Stimulated activated CD8-positive, alpha-beta memory T cell treated with anti-CD3 and anti-CD28 coated beads, Interleukin-12 subunit alpha, Interleukin-12 subunit beta, amount 100 ng/mL, for 24 hours (primary cell): ENCODE measurements at regions not wholly inside any gene's neighbourhood (a gene's known extent, or its start where the extent isn't known, plus 50 kb on each side); places are given as distances from the start of the nearest gene placed in this dataset.

Experiments used
- DNase-seq: peaks from one replicate; pipeline ENCODE4 v3.0.0-alpha.2; 2020; ENCODE audit errors: extremely low read depth

DNA sequence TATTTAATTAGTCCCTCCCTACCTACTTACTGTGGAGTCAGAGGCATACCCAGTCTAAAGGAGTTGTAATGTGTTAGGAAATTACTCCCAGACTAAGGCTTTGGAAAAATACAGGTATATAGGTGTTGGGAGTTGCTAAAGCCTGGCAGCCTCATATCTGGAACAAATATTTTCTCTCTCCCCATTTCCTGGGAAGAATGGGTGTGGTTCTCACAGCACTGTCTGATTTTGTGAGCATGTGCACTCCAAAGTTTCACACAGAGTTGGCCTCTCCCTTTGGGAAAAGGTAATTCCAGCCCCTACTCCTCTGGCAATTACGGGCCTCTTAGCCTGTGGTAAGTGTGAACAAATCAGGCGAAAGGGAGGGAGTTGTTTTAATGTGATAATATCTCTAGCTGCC is 187.0 kb downstream of the MID1IP1 start:
- no peak for DNase-seq

DNA sequence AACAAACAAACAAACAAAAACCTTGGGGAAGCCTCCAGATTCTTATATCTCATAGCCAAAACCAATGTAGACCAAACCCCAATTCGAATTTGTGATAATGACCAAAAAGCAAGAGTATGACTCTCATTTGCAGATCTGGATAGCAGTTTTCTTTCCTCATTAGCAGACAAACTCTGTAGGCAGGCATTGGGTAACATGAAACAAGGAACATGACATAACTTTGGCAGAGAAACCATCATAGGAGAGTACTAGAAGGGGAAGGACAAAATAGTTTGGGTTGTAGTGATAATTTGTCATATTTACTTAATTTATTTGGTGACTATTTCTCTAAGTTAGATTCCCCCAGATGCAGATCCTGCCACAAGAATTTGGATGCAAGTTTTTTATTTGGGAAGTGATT is 187.8 kb downstream of the MID1IP1 start:
- DNase-seq = no peak

DNA sequence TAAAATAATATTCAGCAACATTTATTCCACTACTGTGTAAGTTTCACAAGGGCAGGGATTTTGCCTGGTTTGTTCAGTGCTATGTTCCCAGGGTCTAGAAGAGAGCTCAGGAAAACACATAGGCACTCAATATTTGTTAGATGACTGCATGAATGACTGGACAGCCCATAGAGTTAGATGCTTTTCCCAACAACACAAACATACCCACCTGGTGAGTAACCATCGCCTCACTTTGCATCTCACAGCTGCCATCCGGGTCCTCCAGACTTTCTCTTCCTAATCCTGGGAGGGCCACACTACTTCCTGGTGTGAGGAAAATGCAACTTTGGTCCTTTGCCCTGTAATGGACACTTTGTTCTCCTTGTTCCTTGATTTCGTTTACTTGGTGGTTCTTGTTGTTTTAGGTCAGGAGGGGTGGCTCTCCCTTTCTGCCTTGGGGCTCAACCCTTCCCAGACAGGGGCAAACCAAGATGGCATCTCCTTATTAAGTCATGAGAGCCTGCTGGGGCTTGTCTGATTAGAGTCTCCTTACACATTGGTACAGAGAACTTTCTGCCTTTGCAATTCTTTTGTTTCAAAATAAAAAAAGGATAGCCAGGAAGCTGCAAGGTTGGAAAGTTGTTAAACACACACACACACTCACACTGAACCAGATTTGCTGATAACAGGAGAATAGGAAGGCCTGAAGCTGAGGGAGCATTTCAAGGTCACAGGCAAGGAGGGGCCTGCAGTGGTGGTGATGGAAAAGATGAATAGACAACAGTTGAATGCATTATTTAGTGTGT is 190.6 kb downstream of the MID1IP1 start:
- DNase-seq = no peak

DNA sequence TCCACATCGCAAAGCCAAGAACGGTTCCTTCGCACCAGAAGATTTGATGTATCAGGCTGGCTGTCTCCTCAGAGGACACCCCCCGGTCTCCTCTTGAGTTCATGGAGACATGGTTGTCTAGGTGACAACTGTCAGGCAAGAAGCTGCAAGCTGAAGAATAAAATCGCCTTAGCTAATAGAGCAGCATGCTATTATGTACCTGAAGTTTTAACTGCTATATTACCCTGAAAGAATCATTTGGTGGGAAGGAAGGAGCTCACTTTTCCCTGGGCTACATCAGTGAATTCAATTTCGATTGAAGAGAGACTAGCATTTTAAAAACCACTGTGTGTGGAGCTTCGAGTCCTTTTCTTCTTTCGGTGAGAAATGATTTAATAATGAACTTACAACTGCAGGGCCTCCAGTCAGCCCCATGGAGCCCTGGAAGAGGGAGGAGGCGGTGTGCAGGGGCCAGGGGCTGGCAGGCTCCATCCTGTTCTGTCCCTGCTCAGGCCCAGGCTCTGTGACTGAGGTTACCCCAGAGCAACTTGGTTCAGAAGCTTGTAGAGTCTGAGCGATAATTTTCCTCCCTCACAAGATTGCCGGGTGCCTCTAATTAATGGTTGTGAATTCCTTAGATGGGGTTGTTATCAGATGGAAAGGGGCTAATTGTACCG is 191.3 kb downstream of the MID1IP1 start:
- DNase-seq = no peak

DNA sequence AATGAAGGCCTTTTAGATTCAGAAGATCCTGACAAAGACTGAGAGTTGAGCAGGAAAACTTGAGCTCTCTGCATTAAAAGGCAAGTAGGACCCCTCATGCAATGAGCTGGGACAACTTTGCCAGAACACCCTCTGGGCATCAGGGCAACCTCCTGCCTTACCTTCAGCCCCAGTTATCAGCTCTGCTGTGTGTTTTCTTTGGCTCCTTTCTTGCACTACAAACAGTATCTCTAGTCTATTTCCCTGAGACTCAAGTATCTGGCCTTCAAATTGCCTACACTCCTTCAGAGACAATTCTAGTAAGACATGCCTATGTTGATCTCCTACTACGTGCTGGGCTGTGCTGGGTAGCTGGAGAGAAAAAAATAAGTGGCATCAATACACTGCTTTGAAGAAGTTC is 192.2 kb downstream of the MID1IP1 start:
- no peak for DNase-seq

DNA sequence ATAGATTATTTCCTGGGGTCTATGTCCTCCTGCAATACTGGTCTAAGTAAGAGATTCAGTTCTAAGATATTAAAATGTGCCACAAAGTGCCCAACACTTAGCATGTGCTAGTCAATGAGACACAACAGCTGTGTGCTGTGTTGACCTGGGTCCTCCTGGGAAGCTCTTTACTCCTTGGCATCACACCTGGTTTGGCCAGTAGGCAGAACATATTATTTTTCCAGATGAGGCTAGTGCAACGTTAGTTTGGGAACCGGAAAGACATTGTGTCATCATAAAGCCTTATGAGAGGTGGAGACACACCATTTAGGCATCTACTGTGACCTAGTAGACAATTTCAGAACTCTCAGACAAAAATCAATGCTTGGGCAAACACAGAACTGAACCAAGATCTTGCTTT is 197.8 kb downstream of the MID1IP1 start:
- no peak for DNase-seq

DNA sequence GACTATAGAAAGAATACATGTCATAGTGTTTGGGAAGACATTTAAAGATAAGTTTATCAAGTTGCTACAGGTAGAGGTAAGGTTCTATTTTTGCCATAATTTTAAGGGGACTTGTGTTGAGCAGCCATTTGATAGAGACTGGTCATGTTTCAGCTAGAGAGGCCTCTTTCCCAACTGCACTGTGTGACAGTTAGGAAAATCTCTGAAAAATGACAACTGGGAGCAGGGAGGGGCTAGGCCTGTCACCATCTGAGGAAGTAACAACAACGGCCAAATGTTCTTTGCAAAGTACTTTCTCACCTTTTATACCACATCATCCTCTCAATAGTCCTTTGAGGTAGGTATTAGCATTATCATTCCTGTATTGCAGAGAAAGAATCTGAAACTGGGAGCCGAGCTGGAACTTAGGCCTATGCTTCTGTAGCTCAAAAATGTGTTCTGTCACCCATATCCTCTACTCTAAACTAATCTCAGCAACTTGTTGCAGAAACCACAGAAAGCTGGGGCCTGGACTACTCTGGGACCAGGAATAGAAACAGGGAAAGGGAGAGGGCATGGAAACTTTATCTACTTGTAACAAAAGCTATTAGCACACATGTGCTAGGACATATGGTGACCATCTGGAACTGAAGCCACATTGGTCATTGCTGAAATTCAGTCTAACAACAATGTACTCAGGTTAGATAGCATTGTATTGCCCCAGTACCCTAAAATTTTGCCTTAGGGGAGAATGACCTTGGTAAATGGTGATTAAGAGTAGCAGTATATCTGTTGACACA is 198.9 kb downstream of the MID1IP1 start:
- DNase-seq = no peak

DNA sequence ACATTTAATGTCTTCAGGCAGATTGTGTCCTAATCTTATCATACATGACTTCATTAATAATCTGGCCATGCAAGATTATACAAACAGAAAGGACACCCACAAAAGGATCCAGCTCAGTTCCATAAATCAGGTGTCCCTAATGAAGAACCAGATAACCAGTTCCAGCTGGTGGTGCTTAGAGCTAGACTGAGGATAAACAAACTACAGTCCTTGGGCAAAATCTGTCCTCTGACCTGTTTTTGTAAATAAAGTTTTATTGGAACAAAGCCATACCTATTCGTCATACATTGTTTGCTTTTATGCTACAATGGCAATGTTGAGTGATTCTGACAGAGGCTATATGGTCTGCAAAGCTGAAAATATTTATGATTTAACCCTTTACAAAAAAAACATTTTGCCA is 199.5 kb downstream of the MID1IP1 start:
- no peak for DNase-seq

DNA sequence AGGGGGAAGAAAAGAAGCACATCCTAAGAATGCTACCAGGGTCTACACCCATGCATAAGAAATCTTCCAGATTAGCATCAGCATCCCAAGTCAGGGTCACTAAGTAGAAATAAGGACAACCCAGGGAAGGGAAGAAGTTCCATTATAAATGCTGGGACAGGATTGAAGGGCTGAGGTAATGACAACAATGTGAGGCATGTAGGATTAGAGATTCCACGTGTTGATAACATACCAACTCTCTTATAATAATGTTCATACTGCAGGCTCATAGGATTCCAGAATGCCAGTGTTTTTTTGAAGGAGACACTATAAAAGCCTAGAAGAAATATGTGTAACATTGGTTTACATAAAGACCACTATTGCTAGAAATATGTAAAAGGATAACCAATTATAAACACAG is 201.2 kb downstream of the MID1IP1 start:
- DNase-seq = no peak

DNA sequence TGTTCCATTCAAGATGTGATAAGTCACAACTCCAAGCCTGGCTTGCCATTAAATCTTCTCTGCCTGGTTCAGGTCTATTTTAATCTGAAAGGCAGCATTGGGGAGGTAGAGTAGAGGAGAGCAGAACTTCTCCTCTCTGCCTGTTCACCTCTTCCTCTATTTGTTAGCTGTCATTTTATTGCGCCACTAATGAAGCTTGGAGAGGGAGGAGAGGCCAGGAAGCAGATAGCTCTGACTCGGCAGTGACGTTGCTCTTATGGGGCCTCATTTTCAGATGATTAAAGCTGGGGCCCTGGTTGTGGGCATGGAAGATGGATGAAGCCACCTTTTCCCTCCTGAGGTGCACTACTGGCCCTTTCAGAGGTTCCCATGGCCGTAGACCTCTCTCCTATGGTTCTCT is 207.3 kb downstream of the MID1IP1 start:
- no peak for DNase-seq

DNA sequence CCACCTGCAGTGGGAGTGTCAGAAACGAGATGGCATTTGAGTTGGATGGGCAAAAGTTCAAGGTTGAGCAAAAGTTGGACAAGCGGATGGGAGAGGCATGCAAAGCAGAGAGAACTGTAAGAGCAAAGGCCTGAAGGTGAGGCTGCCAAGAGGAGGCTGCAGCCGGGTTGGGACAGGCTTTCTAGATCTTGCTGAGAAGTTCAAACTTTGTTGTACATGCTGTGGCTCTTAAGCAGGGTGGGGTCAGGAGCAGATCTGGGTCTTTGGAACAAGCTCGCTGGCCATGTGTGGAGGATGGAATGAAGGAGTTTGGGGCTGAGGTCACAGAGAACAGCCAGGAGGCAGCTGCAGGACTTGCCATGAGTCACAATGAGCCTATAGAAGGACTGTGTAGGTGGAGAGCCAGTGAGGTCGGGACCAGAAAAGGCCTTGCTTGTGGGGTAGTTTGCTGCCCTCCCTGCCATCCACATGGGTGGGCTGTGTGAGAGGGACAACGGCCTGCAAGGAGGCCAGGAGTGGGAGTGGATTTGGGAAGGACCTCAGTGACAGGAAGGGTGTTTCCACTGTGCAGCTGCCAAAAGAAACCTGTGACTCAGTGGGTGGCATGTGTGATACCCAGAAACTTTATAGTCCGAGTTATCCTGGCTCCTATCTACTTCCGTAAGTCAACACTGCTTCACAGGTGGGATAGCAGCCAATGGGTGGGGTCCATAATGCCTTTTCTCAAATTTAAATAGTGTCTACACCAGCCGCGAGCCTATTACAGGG is 210.4 kb downstream of the MID1IP1 start:
- DNase-seq = no peak

DNA sequence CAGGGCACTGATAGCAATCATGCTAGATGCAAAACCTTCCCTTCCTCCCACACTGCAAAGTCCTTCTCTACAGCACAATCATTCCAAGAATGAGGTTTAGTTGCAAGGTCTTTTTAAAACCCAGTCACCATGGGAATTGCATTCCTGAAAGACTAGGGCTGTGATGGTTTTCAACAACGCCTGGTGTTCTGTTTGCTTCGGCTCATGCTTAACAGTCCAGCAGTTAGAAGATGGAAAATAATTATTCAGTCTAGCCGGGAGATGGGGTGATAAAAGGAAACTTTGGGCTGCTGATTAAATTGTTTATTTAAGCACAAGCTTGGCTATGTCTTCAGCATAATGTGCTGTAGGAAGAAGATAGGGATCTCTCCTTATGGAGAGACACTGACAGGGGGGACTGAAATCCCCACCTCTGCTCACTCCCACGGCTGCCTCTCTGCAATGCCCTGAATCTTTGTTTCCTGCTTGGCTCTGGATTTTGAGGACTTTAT is 211.4 kb downstream of the MID1IP1 start:
- DNase-seq = no peak

DNA sequence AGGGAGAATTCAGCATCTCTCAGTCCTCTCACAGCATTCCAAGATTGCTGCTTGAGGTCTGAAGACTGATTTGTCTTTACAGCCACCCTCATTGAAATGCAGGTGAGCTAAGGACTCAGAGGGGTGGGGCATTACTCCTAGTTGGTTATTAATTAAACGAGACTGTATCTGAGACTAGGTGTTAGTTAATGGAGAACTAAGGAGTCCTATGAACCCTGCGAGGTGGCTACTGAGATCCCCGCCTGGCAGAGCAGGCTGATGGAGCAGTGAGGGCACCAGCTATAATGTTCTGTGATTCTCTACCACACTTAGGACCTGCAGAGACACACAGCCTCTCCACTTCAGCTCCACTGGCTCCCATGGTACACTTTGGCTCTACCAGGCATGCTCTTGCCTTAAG is 215.3 kb downstream of the MID1IP1 start:
- no peak for DNase-seq

DNA sequence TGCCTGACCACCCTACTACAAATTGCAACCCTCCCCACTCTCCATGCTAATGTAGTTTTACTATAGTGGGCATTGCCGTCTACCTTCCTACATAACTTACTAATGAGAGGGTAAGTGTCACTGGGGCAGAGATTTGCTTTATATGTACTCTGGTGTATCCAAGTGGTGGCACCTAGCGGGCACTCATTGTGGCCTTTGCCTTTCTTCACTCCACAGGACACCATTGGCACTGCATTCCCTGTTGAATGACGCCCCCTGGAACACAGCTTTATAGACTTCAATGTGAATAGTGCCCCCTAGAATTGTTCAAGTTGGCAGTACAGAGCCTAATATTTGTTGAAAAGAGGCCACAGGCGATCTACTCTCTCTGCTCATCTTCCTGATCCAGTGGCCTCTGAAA is 215.8 kb downstream of the MID1IP1 start:
- DNase-seq = no peak

DNA sequence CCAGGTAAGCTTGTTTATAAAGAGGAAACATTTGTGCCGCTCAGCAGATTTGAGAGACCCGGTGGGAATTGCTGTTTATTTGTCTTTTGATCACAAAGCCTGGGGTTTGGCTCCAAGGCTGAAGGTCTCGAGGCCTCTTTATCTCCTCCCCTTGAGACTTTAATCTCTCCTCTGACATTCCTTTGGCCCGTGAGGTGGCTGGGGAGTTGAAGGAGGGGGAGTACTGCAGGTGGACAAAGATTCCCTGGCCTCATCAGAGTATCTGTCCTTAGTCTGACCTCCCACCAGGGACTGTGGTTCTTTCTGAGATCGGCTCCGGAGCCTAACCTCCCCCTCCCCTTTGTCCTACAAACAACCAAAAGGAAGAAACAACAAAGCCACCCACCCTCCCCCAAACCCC is 216.5 kb downstream of the MID1IP1 start:
- no peak for DNase-seq

DNA sequence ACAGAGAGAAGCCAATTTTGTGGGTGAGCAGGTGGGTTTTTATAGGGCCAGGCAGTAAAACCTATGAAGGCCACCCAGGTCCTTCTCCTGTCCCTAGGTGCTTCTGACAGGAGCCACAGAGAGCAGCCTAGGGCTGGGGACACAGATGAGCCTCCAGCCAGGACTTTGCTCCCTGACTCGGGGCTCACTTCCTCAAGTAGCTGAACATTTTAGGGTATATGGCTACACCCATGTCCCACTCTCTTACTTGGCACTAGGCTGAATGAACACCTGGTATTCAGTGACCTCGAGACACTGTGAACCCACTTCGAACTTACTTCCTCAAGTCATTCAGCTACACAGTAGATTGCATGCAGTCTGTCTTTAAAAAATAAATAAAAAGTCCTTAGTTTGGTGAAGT is 217.3 kb downstream of the MID1IP1 start:
- no peak for DNase-seq

DNA sequence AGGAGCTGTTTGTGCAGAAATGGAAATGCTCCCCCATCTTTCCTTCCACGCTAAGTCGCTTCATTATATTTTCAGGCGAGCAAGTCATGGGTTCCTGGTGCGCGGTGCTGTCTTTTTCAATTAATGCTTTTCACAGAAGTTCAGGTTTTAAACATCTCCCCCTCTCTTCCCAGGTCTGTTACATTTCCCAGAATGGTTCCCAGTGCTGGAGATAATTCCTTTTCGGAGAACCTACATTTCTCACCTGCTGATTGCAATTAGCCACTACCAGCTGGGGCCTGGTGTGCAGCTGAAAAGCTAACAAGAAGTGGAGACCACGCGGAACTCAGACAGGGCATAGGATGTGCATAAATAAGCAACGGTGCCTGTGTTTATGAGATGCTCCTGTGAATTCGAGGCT is 217.8 kb downstream of the MID1IP1 start:
- no peak for DNase-seq

DNA sequence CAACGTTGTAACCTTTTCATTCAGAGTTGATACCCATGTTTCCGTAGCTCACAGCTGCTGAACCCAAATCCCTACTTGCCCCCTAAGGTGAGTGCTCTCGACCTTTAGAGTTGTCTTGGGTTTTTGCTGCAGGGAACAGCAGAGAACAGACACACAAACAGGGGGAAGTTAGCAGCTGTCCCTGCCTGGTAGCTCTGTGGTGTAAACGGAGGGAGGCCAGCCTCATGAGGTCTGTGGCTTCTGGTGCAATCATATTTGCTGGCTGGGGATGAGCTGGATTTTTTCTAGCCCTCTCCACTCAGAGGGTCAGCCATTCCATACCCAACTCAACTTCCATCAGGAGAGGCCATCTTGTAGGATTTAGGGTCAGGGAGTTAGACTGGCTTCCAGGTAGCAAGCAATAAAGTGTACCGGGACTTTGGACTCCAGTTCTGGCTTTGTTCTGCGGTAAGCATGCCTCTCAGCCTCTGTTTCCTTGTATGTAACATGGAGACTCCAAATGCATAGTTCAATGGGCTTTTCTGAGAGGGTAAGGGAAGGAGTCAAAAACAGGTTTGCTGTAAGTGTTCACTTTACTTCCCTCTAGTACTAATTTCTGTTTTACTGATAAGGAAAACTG is 218.9 kb downstream of the MID1IP1 start:
- DNase-seq = no peak

DNA sequence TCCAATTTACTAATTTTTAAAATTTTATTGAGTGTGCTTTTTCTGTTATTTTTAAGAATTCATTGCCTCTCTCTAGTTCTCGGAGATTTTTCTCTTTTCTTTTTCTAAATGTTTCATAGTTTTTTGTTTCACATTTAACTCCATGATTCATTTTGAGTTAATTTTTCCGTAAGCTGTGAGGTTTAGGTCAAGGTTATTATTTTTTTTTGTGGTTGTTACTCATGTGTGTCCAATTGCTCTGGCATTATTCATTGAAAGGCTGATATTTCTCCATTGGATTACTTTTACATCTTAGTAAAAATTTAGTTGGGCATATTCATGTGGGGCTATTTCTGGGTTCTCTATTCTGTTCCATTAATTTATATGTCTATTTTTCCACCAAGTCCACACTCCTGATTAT is 220.8 kb downstream of the MID1IP1 start:
- DNase-seq = no peak

DNA sequence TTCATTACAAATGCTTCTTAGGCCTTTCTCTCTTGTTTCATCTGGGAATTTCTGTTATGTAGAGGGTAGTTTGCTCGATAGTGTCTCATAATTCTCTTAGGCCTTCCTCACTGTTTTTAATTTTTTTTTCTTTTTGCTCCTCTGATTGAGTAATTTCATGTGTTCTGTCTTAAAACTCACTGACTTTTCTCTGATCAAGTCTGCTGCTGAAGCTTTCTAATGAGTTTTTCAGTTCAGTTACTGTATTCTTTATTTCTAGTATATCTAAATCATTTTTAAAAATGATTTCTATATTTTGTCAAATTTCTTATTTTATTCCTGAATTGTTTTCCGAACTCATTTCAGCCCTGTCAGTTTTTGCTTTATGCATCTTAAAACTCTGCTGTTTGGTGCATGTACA is 228.0 kb downstream of the MID1IP1 start:
- no peak for DNase-seq

DNA sequence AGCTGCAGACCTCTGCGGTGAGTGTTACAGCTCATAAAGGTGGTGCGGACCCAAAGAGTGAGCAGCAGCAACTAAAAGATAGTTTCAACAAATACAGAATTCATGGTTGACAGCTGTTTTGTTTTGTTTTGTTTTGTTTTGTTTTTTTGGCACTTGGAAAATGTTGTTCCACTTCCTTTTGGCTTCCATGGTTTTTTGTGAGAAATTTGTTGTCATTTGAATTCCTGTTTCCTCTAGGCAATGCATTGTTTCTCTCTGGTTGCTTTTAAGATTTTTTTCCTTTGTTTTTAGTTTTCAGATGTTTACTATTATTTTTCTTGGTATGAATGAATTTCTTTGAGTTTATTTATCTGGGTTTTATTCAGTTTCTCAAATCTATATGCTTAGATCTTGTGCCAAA is 229.4 kb downstream of the MID1IP1 start:
- no peak for DNase-seq

DNA sequence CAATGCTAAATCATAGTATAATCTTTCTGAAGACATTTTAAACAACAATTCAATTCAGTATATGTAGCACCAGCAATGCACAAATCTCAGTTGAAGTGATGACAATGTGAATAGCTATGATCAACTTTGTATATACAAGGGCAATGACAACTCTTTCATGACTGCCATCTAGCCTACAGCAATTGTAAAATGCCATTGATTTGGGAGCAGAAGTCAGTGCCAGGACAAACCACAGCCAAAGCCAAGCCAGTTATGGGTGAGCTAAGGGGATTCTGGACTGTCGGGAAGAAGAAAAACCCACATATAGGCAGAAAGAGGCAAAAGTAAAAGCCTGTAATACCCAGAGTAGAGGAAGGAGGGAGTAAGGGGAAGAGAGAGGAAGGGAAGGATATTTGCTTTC is 238.6 kb downstream of the MID1IP1 start:
- no peak for DNase-seq
